ENCODE measurements at regions not wholly inside any gene's neighbourhood (a gene's known extent, or its start where the extent isn't known, plus 50 kb on each side); places are given as distances from the start of the nearest gene placed in this dataset.

DNA sequence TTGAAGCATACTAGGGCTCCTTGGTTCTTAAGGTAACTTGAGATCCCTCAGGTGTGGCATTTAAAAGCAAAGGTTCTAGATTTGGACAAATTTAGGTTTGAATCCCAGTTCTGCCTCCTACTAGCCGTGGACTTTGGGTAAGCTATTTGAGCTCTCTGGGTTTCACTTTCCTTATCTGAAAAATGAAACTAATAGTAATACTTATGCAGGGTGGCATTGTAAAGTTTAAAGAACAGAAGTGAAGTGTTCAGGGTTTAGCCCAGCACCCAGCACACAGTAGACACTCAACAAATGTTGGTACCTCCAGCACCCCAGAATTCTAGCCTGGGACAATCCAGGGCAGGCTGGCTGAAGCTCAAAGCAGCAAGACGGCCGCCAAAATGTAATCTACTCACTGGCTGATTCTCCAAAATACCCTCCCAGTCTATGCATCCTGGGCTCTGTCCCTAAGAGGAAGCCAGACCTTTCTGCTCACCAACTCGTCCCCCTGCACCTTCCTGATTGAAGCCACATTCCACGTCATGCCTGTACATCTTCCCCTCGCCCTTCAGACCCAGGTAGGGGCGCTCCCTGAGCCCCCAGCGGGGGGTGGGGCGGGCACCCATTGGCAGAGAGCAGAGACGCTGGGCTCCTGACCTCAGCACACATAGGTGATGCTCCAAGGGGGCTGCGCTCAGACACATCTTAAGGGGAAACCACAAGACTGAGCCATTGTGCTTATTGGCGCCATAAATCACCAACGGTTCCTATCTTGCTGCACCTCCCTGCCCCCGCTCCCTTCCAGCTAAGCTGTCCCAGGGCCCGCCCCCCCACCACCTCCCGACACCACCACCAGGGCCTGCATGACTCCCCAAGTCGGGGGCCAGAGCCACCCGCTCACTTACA is 160.6 kb downstream of the BCOR start:
- Histone ChIP-seq H3K36me3 (ENCODE audit: control insufficient read depth, insufficient read depth, low read length) (no peaks in the 10 kb centered on the region), H3K27ac (ENCODE audit: low read depth, low read length) (no peak overlapping the region), H3K4me3 (ENCODE audit: low read length) (no peak overlapping the region), H3K9ac (ENCODE audit: extremely low read depth, low read length, poor library complexity, severe bottlenecking) (no peak overlapping the region), H3K27me3 (ENCODE audit: control insufficient read depth, insufficient read depth, low read length, poor library complexity, severe bottlenecking) (no peaks in the 10 kb centered on the region), H3K9me3 (ENCODE audit: control insufficient read depth, low read length) (no peaks in the 10 kb centered on the region), H3K4me1 (ENCODE audit: control insufficient read depth, insufficient read depth, low read length) (no peaks in the 10 kb centered on the region)
- Mint-ChIP-seq H3K27me3 (ENCODE audit: insufficient read depth) (peaks cover 2% of the 10 kb centered on the region), H3K36me3 (ENCODE audit: low read depth) (no peaks in the 10 kb centered on the region), H3K27ac (no peak overlapping the region), H3K4me1 (peaks cover 6% of the 10 kb centered on the region), H3K9me3 (peaks cover 2% of the 10 kb centered on the region), H3K4me3 (no peak overlapping the region)
- TF ChIP-seq, protein P1, sequence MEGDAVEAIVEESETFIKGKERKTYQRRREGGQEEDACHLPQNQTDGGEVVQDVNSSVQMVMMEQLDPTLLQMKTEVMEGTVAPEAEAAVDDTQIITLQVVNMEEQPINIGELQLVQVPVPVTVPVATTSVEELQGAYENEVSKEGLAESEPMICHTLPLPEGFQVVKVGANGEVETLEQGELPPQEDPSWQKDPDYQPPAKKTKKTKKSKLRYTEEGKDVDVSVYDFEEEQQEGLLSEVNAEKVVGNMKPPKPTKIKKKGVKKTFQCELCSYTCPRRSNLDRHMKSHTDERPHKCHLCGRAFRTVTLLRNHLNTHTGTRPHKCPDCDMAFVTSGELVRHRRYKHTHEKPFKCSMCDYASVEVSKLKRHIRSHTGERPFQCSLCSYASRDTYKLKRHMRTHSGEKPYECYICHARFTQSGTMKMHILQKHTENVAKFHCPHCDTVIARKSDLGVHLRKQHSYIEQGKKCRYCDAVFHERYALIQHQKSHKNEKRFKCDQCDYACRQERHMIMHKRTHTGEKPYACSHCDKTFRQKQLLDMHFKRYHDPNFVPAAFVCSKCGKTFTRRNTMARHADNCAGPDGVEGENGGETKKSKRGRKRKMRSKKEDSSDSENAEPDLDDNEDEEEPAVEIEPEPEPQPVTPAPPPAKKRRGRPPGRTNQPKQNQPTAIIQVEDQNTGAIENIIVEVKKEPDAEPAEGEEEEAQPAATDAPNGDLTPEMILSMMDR (conservative IDR thresholded peaks at IDR 0.05): no peak
- WGBS, 2 experiments (ENCODE audit: insufficient coverage in 1 of 2, insufficient read length in 1 of 2): 80 to 92% methylated on average over 6 to 16 of the region's 18 CpGs
- no peak for DNase-seq

DNA sequence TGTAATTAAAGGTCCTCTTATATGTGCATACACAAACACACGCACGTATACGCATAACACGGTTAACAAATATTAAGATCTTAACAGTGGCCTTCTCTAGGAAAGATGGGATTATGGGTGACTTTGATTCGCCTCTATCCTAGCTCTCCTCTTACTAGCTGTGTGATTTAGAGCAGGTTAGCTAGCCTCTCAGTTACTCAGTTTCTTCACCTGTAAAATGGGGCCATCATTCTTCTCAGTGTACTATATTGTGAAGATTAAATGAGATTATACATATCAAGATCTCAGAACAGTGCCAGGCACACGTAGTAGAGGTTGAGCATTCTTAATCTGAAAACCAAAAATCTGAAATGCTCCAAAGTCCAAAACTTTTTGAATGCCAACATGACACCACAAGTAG is 159.3 kb downstream of the BCOR start:
- Mint-ChIP-seq H3K36me3 (ENCODE audit: low read depth) (no peaks in the 10 kb centered on the region), H3K4me1 (peaks cover 6% of the 10 kb centered on the region), H3K27me3 (ENCODE audit: insufficient read depth) (peaks cover 2% of the 10 kb centered on the region), H3K4me3 (no peak overlapping the region), H3K27ac (no peak overlapping the region), H3K9me3 (peaks cover 9% of the 10 kb centered on the region)
- no peak overlapping the region for H3K9ac ChIP-seq (ENCODE audit: extremely low read depth, low read length, poor library complexity, severe bottlenecking)
- no peaks in the 10 kb centered on the region for H3K9me3 ChIP-seq (ENCODE audit: control insufficient read depth, low read length)
- no peaks in the 10 kb centered on the region for H3K36me3 ChIP-seq (ENCODE audit: control insufficient read depth, insufficient read depth, low read length)
- no peaks in the 10 kb centered on the region for H3K4me1 ChIP-seq (ENCODE audit: control insufficient read depth, insufficient read depth, low read length)
- TF ChIP-seq, protein P1 (conservative IDR thresholded peaks at IDR 0.05): no peak
- DNase-seq: no peak
- no peak overlapping the region for H3K27ac ChIP-seq (ENCODE audit: low read depth, low read length)
- no peaks in the 10 kb centered on the region for H3K27me3 ChIP-seq (ENCODE audit: control insufficient read depth, insufficient read depth, low read length, poor library complexity, severe bottlenecking)
- WGBS, 2 experiments (ENCODE audit: insufficient coverage in 1 of 2, insufficient read length in 1 of 2): 100% methylated on average over 3 to 4 of the region's 6 CpGs
- H3K4me3 ChIP-seq (ENCODE audit: low read length): no peak overlapping the region

DNA sequence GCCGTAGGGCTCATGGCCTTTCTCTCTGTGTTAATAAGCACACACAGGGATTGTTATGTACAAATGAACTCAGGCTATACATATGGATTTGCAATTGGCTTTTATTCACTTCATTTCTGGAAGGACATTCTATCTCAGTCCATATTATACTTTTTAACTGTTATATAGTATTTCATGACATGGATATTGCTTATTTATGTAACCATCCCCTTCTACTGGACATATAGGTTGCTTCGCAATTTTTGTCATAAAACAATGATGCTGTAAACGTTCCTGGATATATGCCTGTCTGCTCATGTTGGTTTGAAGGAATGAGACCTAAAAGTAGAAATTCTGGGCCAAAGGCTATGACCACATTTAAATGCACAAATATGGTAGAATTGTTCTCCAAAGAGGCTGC is 158.1 kb downstream of the BCOR start:
- Mint-ChIP-seq H3K36me3 (ENCODE audit: low read depth) (no peaks in the 10 kb centered on the region), H3K4me1 (peaks cover 6% of the 10 kb centered on the region), H3K4me3 (no peak overlapping the region), H3K27me3 (ENCODE audit: insufficient read depth) (no peaks in the 10 kb centered on the region), H3K9me3 (peaks cover 12% of the 10 kb centered on the region), H3K27ac (no peak overlapping the region)
- Histone ChIP-seq H3K4me1 (ENCODE audit: control insufficient read depth, insufficient read depth, low read length) (no peaks in the 10 kb centered on the region), H3K9me3 (ENCODE audit: control insufficient read depth, low read length) (no peaks in the 10 kb centered on the region), H3K9ac (ENCODE audit: extremely low read depth, low read length, poor library complexity, severe bottlenecking) (no peak overlapping the region), H3K27me3 (ENCODE audit: control insufficient read depth, insufficient read depth, low read length, poor library complexity, severe bottlenecking) (no peaks in the 10 kb centered on the region), H3K4me3 (ENCODE audit: low read length) (no peak overlapping the region), H3K27ac (ENCODE audit: low read depth, low read length) (no peak overlapping the region), H3K36me3 (ENCODE audit: control insufficient read depth, insufficient read depth, low read length) (no peaks in the 10 kb centered on the region)
- TF ChIP-seq, protein P1 (conservative IDR thresholded peaks at IDR 0.05): no peak
- DNase-seq: no peak
- whole genome bisulfite sequencing, 2 experiments (ENCODE audit: insufficient coverage in 1 of 2, insufficient read length in 1 of 2): 95 to 100% methylated on average over 1 to 3 of the region's 3 CpGs

Measured in endodermal cell (in vitro differentiated cells).